Endothelial cell of umbilical vein (primary cell): ENCODE measurements at regions not wholly inside any gene's neighbourhood (a gene's known extent, or its start where the extent isn't known, plus 50 kb on each side); places are given as distances from the start of the nearest gene placed in this dataset.
"Not testable (repeated sequence)": the region's sequence is repeated elsewhere in the genome, so short reads cannot be mapped to it uniquely, and the experiment has no call there.

Experiments used
- BruUV-seq: library from RNA; stranded (reverse); fragments of 400-500 nt; replicated peaks from 2 replicates; lab custom pipeline; 2021; lab: Mats Ljungman, UMichigan
- CTCF ChIA-PET: fragments of 300-600, 350-600 bp; sonication (Branson Sonifier 250); formaldehyde crosslinking; loops from one replicate; lab custom pipeline; 2021; ENCODE audit warnings: antibody characterized with exemption, inconsistent platforms; lab: Charles Lee
- POLR2A ChIA-PET: fragments of 300-600, 350-600 bp; sonication (Branson Sonifier 250); formaldehyde crosslinking; loops from one replicate; lab custom pipeline; 2021; ENCODE audit warnings: antibody characterized with exemption, inconsistent platforms; lab: Charles Lee
- DNase-seq: peaks from one replicate; pipeline ENCODE4 v3.0.0-alpha.2; 2011; ENCODE audit warnings: low read depth, low spot score
- FAIRE-seq: peaks from 2 replicates; lab custom pipeline; 2011; peaks lifted over from hg19 to GRCh38; lab: Jason Lieb, UNC
- H2AFZ ChIP-seq: 2 replicates; pipeline ENCODE4 v1.6.0; 2012; ENCODE audit warnings: low read depth, low read length, control low read depth, inconsistent platforms
- H3K27ac ChIP-seq: 2 replicates; pipeline ENCODE4 v1.5.1; 2011; ENCODE audit warnings: low read depth, mild to moderate bottlenecking, control low read depth, low read length, moderate library complexity; ENCODE audit not compliant: insufficient read depth
- H3K27me3 ChIP-seq, 2 experiments: 2 replicates each; pipeline versions ENCODE4 v1.6.0 to v1.6.1; 2011; ENCODE audit warnings: low read length in 2 of 2, mixed read lengths in 1 of 2; ENCODE audit not compliant: control insufficient read depth in 2 of 2, insufficient read depth in 2 of 2
- H3K36me3 ChIP-seq, 2 experiments: 2 replicates in 1 of 2; 3 replicates in 1 of 2; pipeline ENCODE4 v1.5.1; 2011; ENCODE audit warnings: low read length in 2 of 2, mild to moderate bottlenecking in 1 of 2, moderate library complexity in 1 of 2; ENCODE audit not compliant: control insufficient read depth in 2 of 2, insufficient read depth in 2 of 2; ENCODE audit errors: extremely low read depth in 1 of 2
- H3K4me1 ChIP-seq: 3 replicates; pipeline ENCODE4 v1.5.1; 2011; ENCODE audit warnings: mild to moderate bottlenecking, low read length; ENCODE audit not compliant: control insufficient read depth, insufficient read depth; ENCODE audit errors: extremely low read depth
- H3K4me2 ChIP-seq: 2 replicates; pipeline ENCODE4 v1.6.1; 2011; ENCODE audit warnings: low read length, control low read depth, mixed read lengths; ENCODE audit not compliant: insufficient read depth
- H3K4me3 ChIP-seq, 3 experiments: fragments of 200-600 bp in 1 of 3; sonication (generic), shearing (Covaris generic) in 1 of 3; replicated peaks in 1 of 3; 2 replicates each; pipeline ENCODE4 v1.5.1; 2011 to 2016; ENCODE audit warnings: control low read depth in 3 of 3, low read length in 3 of 3, mild to moderate bottlenecking in 2 of 3, inconsistent platforms in 1 of 3, low read depth in 1 of 3, moderate library complexity in 1 of 3; ENCODE audit not compliant: insufficient read depth in 1 of 3
- H3K79me2 ChIP-seq: 2 replicates; pipeline ENCODE4 v1.6.0; 2012; ENCODE audit warnings: low read length, inconsistent platforms; ENCODE audit not compliant: control insufficient read depth, insufficient read depth
- H3K9ac ChIP-seq: replicated peaks from 2 replicates; pipeline ENCODE3; 2011; ENCODE audit warnings: low read length, control low read depth; ENCODE audit not compliant: insufficient read depth; ENCODE audit errors: extremely low read depth
- H3K9me1 ChIP-seq: replicated peaks from 3 replicates; pipeline ENCODE4 v1.6.0; 2011; ENCODE audit warnings: mild to moderate bottlenecking, low read length; ENCODE audit not compliant: control insufficient read depth, insufficient read depth; ENCODE audit errors: extremely low read depth
- H3K9me3 ChIP-seq: replicated peaks from 2 replicates; pipeline ENCODE4 v1.5.1; 2012; ENCODE audit warnings: low read length, inconsistent platforms; ENCODE audit not compliant: control insufficient read depth, insufficient read depth
- H4K20me1 ChIP-seq: replicated peaks from 2 replicates; pipeline ENCODE3; 2011; ENCODE audit warnings: mild to moderate bottlenecking, low read length; ENCODE audit not compliant: control insufficient read depth, insufficient read depth; ENCODE audit errors: extremely low read depth
- EZH2 ChIP-seq: IDR thresholded peaks from 2 replicates; pipeline ENCODE4 v1.6.1; 2012; ENCODE audit warnings: borderline replicate concordance, low read depth, mild to moderate bottlenecking, moderate library complexity, low read length, inconsistent platforms; ENCODE audit not compliant: severe bottlenecking
- FOS ChIP-seq: IDR thresholded peaks from 2 replicates; pipeline ENCODE4 v1.6.1; 2011; ENCODE audit warnings: mild to moderate bottlenecking, low read length, moderate library complexity, borderline replicate concordance; ENCODE audit not compliant: insufficient read depth
- GATA2 ChIP-seq: IDR thresholded peaks from 2 replicates; pipeline ENCODE4 v1.7.0; 2011; ENCODE audit warnings: low read depth, mild to moderate bottlenecking, moderate library complexity, mixed read lengths, low read length; ENCODE audit not compliant: insufficient read length, insufficient read depth
- JUN ChIP-seq: IDR thresholded peaks from 2 replicates; pipeline ENCODE4 v1.6.1; 2011; ENCODE audit warnings: borderline replicate concordance, low read depth; ENCODE audit not compliant: insufficient read length, insufficient read depth
- MYC ChIP-seq: IDR thresholded peaks from one replicate; pipeline ENCODE4 v1.6.1; 2011; ENCODE audit warnings: mild to moderate bottlenecking, low read depth, low read length
- POLR2A ChIP-seq: IDR thresholded peaks from 2 replicates; pipeline ENCODE4 v1.6.1; 2012; ENCODE audit warnings: low read depth, mild to moderate bottlenecking, control low read depth, low read length
- POLR2AphosphoS5 ChIP-seq: IDR thresholded peaks from 2 replicates; pipeline ENCODE4 v1.6.1; 2012; ENCODE audit warnings: low read depth, mild to moderate bottlenecking, control low read depth, low read length, moderate library complexity; ENCODE audit not compliant: insufficient read depth
- dilution Hi-C: fragments of 300-500 bp; cut with MboI; formaldehyde crosslinking; loops from one replicate; pipeline ENCODE4 v1.15.0; 2019; ENCODE audit warnings: low sequenced_read_pairs; ENCODE audit not compliant: extremely low pct_ligation_motif_present
- intact Hi-C: fragments of 100-400 bp; cut with micrococcal nuclease; formaldehyde crosslinking; loops from one replicate; pipeline ENCODE4 v1.10.0; 2022
- TF ChIP-seq, protein P1 (sequence below): IDR thresholded peaks from 2 replicates; pipeline ENCODE4 v1.6.1; 2011; ENCODE audit not compliant: insufficient read depth, insufficient read length
- TF ChIP-seq, protein P2 (sequence below), 2 donors: IDR thresholded peaks; 1 replicate in 1 of 2; 2 replicates in 1 of 2; pipeline ENCODE4 v1.5.1; 2011; ENCODE audit warnings: low read length in 2 of 2, mild to moderate bottlenecking in 2 of 2, moderate library complexity in 2 of 2, control low read depth in 1 of 2, inconsistent platforms in 1 of 2, low read depth in 1 of 2; ENCODE audit not compliant: insufficient read depth in 1 of 2; ENCODE audit errors: extremely low read depth in 1 of 2

- dilution Hi-C loops (no loop called here), intact Hi-C loops (no loop called here)
- Histone ChIP-seq H2AFZ (no peak overlapping the region), H4K20me1 (no peaks in the 10 kb centered on the region), H3K27me3 (no peaks in the 10 kb centered on the region), H3K79me2 (no peaks in the 10 kb centered on the region), H3K4me3 (no peak overlapping the region), H3K4me2 (no peak overlapping the region), H3K9ac (no peak overlapping the region), H3K27ac (no peak overlapping the region), H3K36me3 (no peaks in the 10 kb centered on the region), H3K9me1 (no peaks in the 10 kb centered on the region), H3K9me3 (no peaks in the 10 kb centered on the region), H3K4me1 (no peaks in the 10 kb centered on the region)
- CTCF ChIA-PET, result no interaction called here
- FAIRE-seq (no peak), DNase-seq (no peak)
- POLR2A ChIA-PET, result no interaction called here
- TF ChIP-seq POLR2A, result no peak
- no TSS peak for BruUV-seq
Observed at GRCh38 chrX:87975365-87975764, 457.8 kb downstream of the KLHL4 start.

- H3K4me1 ChIP-seq, H3K79me2 ChIP-seq, H3K36me3 ChIP-seq, H3K9ac ChIP-seq, POLR2A ChIA-PET, H2AFZ ChIP-seq, H3K27me3 ChIP-seq, dilution Hi-C loops, CTCF ChIA-PET, H3K9me3 ChIP-seq, H3K4me2 ChIP-seq, BruUV-seq, intact Hi-C loops, H3K4me3 ChIP-seq, H3K9me1 ChIP-seq, H3K27ac ChIP-seq, DNase-seq, H4K20me1 ChIP-seq, FAIRE-seq: not testable (repeated sequence)
Observed at GRCh38 chrX:88007873-88008272, 490.3 kb downstream of the KLHL4 start.

DNA sequence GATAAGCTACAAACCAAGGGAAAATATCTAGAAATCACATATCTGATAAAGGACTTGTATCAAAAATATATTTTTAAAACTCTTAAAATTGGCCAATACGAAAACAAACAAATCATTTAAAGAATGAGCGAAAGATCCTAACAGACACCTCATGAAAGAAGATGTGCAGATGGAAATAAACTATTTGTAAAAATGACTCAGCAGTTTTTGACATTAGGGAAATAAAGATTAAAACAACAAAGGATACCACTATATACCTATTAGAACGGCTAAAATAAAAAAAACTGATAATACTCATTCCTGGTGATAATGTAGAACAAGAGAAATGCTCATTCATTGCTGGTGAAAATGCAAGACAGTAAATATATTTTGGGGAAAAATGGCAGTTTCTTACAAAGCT lies 506.4 kb downstream of the KLHL4 start:
- ChIA-PET CTCF (no interaction called here), POLR2A (no interaction called here)
- Histone ChIP-seq H3K9me1 (no peaks in the 10 kb centered on the region), H3K27ac (no peak overlapping the region), H3K4me2 (no peak overlapping the region), H3K4me1 (no peaks in the 10 kb centered on the region), H4K20me1 (no peaks in the 10 kb centered on the region), H3K9me3 (no peaks in the 10 kb centered on the region), H3K36me3 (no peaks in the 10 kb centered on the region), H3K4me3 (no peak overlapping the region), H3K9ac (no peak overlapping the region), H2AFZ (no peak overlapping the region), H3K27me3 (no peaks in the 10 kb centered on the region), H3K79me2 (no peaks in the 10 kb centered on the region)
- no TSS peak for BruUV-seq
- FAIRE-seq, result no peak
- dilution Hi-C loops (no loop called here), intact Hi-C loops (no loop called here)
- no peak for TF ChIP-seq MYC
- TF ChIP-seq JUN, result no peak
- TF ChIP-seq, protein P1, sequence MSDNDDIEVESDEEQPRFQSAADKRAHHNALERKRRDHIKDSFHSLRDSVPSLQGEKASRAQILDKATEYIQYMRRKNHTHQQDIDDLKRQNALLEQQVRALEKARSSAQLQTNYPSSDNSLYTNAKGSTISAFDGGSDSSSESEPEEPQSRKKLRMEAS, result no peak
- no peak for TF ChIP-seq EZH2
- TF ChIP-seq POLR2A, result no peak
- TF ChIP-seq GATA2, result no peak
- no peak for TF ChIP-seq FOS
- TF ChIP-seq, protein P2, sequence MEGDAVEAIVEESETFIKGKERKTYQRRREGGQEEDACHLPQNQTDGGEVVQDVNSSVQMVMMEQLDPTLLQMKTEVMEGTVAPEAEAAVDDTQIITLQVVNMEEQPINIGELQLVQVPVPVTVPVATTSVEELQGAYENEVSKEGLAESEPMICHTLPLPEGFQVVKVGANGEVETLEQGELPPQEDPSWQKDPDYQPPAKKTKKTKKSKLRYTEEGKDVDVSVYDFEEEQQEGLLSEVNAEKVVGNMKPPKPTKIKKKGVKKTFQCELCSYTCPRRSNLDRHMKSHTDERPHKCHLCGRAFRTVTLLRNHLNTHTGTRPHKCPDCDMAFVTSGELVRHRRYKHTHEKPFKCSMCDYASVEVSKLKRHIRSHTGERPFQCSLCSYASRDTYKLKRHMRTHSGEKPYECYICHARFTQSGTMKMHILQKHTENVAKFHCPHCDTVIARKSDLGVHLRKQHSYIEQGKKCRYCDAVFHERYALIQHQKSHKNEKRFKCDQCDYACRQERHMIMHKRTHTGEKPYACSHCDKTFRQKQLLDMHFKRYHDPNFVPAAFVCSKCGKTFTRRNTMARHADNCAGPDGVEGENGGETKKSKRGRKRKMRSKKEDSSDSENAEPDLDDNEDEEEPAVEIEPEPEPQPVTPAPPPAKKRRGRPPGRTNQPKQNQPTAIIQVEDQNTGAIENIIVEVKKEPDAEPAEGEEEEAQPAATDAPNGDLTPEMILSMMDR (IDR thresholded peaks at IDR 0.05; ENCODE audit: extremely low read depth in 1 of 2, insufficient read depth in 1 of 2, low read depth in 1 of 2, low read length in 2 of 2), result no peak
- no peak for TF ChIP-seq POLR2AphosphoS5
- DNase-seq, result no peak
